BJ (cell line): ENCODE measurements at regions not wholly inside any gene's neighbourhood (a gene's known extent, or its start where the extent isn't known, plus 50 kb on each side); places are given as distances from the start of the nearest gene placed in this dataset.
A peak's percentile ranks its signal among the peaks of the same experiment; 100 is the strongest.

ENCODE experiments used
- CTCF ChIA-PET: fragments of 350-600 bp; formaldehyde crosslinking; extraction: SDS; loops from one replicate; lab custom pipeline; 2021; ENCODE audit warnings: antibody characterized with exemption, inconsistent platforms; lab: Yijun Ruan, JAX
- POLR2A ChIA-PET: fragments of 300-600 bp; sonication (Branson Sonifier 250); formaldehyde crosslinking; extraction: SDS; loops from one replicate; lab custom pipeline; 2021; ENCODE audit warnings: antibody characterized with exemption; lab: Charles Lee
- DNase-seq: peaks from one replicate; pipeline ENCODE4 v3.0.0-alpha.2; 2011; ENCODE audit warnings: low read depth
- H3K27me3 ChIP-seq: 2 replicates; pipeline ENCODE4 v1.6.0; 2011; ENCODE audit warnings: low read length; ENCODE audit not compliant: control insufficient read depth, insufficient read depth
- H3K36me3 ChIP-seq: 2 replicates; pipeline ENCODE4 v1.5.1; 2011; ENCODE audit warnings: low read length; ENCODE audit not compliant: control insufficient read depth, insufficient read depth
- H3K4me3 ChIP-seq: 2 replicates; pipeline ENCODE4 v1.5.1; 2011; ENCODE audit warnings: low read depth, mild to moderate bottlenecking, control low read depth, low read length
- TF ChIP-seq, protein P1 (sequence below): IDR thresholded peaks from 2 replicates; pipeline ENCODE4 v1.5.1; 2011; ENCODE audit warnings: low read depth, mild to moderate bottlenecking, control low read depth, inconsistent platforms, low read length, moderate library complexity; ENCODE audit not compliant: insufficient read depth

DNA sequence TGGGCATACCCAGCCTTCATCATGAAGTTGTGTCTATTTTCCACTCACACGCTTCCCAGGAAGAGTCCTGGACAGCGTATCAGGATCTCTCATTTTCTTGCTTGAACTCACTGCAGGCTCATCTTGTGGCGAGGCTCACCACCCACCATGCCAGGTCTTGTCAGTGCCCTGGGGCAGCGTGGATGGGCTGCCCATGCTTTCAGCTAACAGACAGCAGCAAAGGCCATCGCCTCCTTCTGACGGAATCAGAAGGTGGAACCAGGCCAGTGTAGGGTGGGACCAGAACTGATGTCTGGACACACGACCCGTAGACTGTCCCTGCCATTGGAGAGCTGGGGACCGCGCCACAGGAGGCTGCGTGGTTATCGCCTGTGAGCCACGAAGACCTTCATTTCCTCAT lies 169.4 kb downstream of the FOXL1 start:
- POLR2A ChIA-PET: no interaction called here
- TF ChIP-seq, protein P1, sequence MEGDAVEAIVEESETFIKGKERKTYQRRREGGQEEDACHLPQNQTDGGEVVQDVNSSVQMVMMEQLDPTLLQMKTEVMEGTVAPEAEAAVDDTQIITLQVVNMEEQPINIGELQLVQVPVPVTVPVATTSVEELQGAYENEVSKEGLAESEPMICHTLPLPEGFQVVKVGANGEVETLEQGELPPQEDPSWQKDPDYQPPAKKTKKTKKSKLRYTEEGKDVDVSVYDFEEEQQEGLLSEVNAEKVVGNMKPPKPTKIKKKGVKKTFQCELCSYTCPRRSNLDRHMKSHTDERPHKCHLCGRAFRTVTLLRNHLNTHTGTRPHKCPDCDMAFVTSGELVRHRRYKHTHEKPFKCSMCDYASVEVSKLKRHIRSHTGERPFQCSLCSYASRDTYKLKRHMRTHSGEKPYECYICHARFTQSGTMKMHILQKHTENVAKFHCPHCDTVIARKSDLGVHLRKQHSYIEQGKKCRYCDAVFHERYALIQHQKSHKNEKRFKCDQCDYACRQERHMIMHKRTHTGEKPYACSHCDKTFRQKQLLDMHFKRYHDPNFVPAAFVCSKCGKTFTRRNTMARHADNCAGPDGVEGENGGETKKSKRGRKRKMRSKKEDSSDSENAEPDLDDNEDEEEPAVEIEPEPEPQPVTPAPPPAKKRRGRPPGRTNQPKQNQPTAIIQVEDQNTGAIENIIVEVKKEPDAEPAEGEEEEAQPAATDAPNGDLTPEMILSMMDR: no peak
- no peak overlapping the region for H3K4me3 ChIP-seq
- H3K27me3 ChIP-seq: no peaks in the 10 kb centered on the region
- DNase-seq: no peak
- CTCF ChIA-PET: interaction anchor here (0.7 to 1.4 kb wide), 2 partner anchors 13 to 436 kb away, joined by 3 to 4 read pairs; no protein-coding TSS in a partner anchor
- H3K36me3 ChIP-seq: no peaks in the 10 kb centered on the region

GRCh38 chr16:86748652-86749051 lies 170.3 kb downstream of the FOXL1 start:
- CTCF ChIA-PET: interaction anchor here (0.7 kb wide), 1 partner anchor 435 kb away, joined by 3 read pairs; no protein-coding TSS in a partner anchor
- no peak for DNase-seq
- TF ChIP-seq, protein P1: no peak
- H3K36me3 ChIP-seq: no peaks in the 10 kb centered on the region
- POLR2A ChIA-PET: no interaction called here
- H3K4me3 ChIP-seq: no peak overlapping the region
- no peaks in the 10 kb centered on the region for H3K27me3 ChIP-seq

DNA sequence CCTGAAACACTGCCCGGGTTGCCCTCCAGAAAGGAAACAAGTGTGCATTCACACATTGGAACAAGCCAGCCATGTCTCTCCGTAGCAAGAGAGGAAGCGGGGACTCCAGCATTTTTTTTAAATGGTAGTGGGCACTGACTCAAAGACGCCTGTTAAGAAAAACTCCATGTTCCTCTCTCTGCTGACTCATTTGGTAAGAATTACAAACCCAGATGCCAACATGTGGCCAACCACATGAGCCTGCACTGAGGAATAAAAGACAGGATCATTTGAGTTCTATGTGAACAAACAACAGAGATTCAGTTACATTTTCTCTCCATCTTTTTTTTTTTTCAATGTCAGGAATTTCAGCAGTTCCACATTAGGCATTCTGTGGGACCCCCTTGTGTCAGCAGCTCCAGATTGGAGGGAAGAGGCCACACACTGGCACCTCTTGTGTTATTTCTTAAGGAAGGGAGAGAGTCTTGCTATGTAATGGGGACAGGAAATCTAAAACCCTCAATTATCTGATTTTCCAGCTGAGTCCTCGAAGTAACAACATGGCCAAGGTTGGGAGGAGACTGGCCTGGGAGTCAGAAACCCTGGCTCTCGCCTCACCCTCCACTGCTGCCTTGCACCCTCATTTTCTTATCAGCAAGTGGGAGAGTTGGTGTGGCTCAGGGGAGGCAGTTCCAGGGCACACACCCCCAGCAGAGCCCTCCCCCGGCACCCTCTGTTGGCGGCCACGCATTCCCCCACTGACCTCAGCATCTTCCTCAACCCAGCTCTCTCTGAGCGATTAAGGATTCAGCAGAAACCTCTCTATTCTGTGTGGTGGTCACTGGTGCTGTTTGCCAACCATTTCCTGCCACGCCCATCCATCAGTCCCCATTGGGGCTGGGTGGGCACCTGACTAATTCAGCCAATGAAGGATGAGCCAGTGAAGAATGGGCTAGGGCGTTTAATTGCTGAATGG lies 173.0 kb downstream of the FOXL1 start:
- CTCF ChIA-PET: interaction anchor here (0.6 to 2.3 kb wide), 5 partner anchors 8 to 311 kb away, joined by 3 to 6 read pairs (median 3); no protein-coding TSS in a partner anchor
- peak; percentile 57 for DNase-seq
- Histone ChIP-seq H3K4me3 (no peak overlapping the region), H3K36me3 (no peaks in the 10 kb centered on the region), H3K27me3 (no peaks in the 10 kb centered on the region)
- POLR2A ChIA-PET: interaction anchor here (0.6 kb wide), 1 partner anchor 172 kb away, joined by 4 read pairs; no protein-coding TSS in a partner anchor
- TF ChIP-seq, protein P1: no peak

DNA sequence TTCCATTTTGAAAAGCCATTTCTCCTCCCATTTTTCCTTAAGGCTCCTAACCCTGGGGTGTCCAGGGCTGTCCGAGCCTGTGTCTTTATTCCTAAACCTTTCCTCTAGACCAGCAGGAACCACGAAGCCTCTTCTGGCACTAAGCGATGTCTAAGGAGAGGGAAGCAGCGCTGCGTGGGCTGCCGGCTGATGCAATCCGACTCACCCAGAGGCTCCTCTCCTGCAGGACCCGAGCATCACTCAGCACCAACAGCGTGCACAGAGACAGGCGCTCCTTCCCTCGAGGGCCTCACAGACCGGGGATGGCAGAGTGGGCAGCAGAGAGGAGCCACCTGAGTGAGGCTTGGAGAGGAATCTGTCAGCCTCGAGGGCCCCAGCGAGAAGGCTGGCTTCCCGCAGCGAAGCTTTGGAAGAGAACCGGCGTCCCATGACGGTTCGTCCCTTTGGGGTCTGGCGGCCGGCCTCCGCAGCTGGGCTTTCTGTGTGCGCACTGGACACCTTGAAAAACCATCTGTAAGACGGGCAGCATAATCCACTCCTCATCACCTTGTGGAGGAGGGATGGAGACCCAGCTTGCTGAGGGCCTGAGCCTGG lies 174.3 kb downstream of the FOXL1 start:
- CTCF ChIA-PET: interaction anchor here (1.9 kb wide), 1 partner anchor 9 kb away, joined by 8 read pairs; no protein-coding TSS in a partner anchor
- POLR2A ChIA-PET: no interaction called here
- TF ChIP-seq, protein P1: no peak

DNA sequence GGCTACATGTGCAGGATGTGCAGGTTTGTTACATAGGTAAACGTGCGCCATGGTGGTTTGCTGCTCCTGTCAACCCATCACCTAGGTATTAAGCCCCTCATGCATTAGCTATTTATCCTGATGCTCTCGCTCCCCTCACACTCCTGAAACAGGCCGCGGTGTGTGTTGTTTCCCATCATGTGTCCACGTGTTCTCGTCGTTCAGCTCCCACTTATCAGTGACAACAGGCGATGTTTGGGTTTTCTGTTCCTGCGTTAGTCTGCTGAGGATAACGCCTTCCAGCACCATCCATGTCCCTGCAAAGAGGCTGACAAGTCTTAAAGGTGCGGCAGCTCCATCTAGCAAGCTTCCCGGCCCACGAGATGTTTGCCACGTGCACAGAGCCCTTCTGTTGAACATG lies 175.1 kb downstream of the FOXL1 start:
- DNase-seq: no peak
- TF ChIP-seq, protein P1: no peak
- Histone ChIP-seq H3K4me3 (no peak overlapping the region), H3K36me3 (no peaks in the 10 kb centered on the region), H3K27me3 (no peaks in the 10 kb centered on the region)
- ChIA-PET POLR2A (no interaction called here), CTCF (interaction anchor here (1.9 kb wide), 1 partner anchor 8 kb away, joined by 8 read pairs; no protein-coding TSS in a partner anchor)

More for the DNA sequence above, 174.3 kb downstream of the FOXL1 start:
- H3K36me3 ChIP-seq: no peaks in the 10 kb centered on the region
- H3K4me3 ChIP-seq: no peak overlapping the region
- no peak for DNase-seq
- H3K27me3 ChIP-seq: no peaks in the 10 kb centered on the region
